Endothelial cell of umbilical vein (primary cell): ENCODE measurements at regions not wholly inside any gene's neighbourhood (a gene's known extent, or its start where the extent isn't known, plus 50 kb on each side); places are given as distances from the start of the nearest gene placed in this dataset.

Experiments used
- BruUV-seq: library from RNA; stranded (reverse); fragments of 400-500 nt; replicated peaks from 2 replicates; lab custom pipeline; 2021; lab: Mats Ljungman, UMichigan
- CTCF ChIA-PET: fragments of 300-600, 350-600 bp; sonication (Branson Sonifier 250); formaldehyde crosslinking; loops from one replicate; lab custom pipeline; 2021; ENCODE audit warnings: antibody characterized with exemption, inconsistent platforms; lab: Charles Lee
- POLR2A ChIA-PET: fragments of 300-600, 350-600 bp; sonication (Branson Sonifier 250); formaldehyde crosslinking; loops from one replicate; lab custom pipeline; 2021; ENCODE audit warnings: antibody characterized with exemption, inconsistent platforms; lab: Charles Lee
- DNase-seq: peaks from one replicate; pipeline ENCODE4 v3.0.0-alpha.2; 2011; ENCODE audit warnings: low read depth, low spot score
- FAIRE-seq: peaks from 2 replicates; lab custom pipeline; 2011; peaks lifted over from hg19 to GRCh38; lab: Jason Lieb, UNC
- H2AFZ ChIP-seq: 2 replicates; pipeline ENCODE4 v1.6.0; 2012; ENCODE audit warnings: low read depth, low read length, control low read depth, inconsistent platforms
- H3K27ac ChIP-seq: 2 replicates; pipeline ENCODE4 v1.5.1; 2011; ENCODE audit warnings: low read depth, mild to moderate bottlenecking, control low read depth, low read length, moderate library complexity; ENCODE audit not compliant: insufficient read depth
- H3K27me3 ChIP-seq, 2 experiments: 2 replicates each; pipeline versions ENCODE4 v1.6.0 to v1.6.1; 2011; ENCODE audit warnings: low read length in 2 of 2, mixed read lengths in 1 of 2; ENCODE audit not compliant: control insufficient read depth in 2 of 2, insufficient read depth in 2 of 2
- H3K36me3 ChIP-seq, 2 experiments: 2 replicates in 1 of 2; 3 replicates in 1 of 2; pipeline ENCODE4 v1.5.1; 2011; ENCODE audit warnings: low read length in 2 of 2, mild to moderate bottlenecking in 1 of 2, moderate library complexity in 1 of 2; ENCODE audit not compliant: control insufficient read depth in 2 of 2, insufficient read depth in 2 of 2; ENCODE audit errors: extremely low read depth in 1 of 2
- H3K4me1 ChIP-seq: 3 replicates; pipeline ENCODE4 v1.5.1; 2011; ENCODE audit warnings: mild to moderate bottlenecking, low read length; ENCODE audit not compliant: control insufficient read depth, insufficient read depth; ENCODE audit errors: extremely low read depth
- H3K4me2 ChIP-seq: 2 replicates; pipeline ENCODE4 v1.6.1; 2011; ENCODE audit warnings: low read length, control low read depth, mixed read lengths; ENCODE audit not compliant: insufficient read depth
- H3K4me3 ChIP-seq, 3 experiments: fragments of 200-600 bp in 1 of 3; sonication (generic), shearing (Covaris generic) in 1 of 3; replicated peaks in 1 of 3; 2 replicates each; pipeline ENCODE4 v1.5.1; 2011 to 2016; ENCODE audit warnings: control low read depth in 3 of 3, low read length in 3 of 3, mild to moderate bottlenecking in 2 of 3, inconsistent platforms in 1 of 3, low read depth in 1 of 3, moderate library complexity in 1 of 3; ENCODE audit not compliant: insufficient read depth in 1 of 3
- H3K79me2 ChIP-seq: 2 replicates; pipeline ENCODE4 v1.6.0; 2012; ENCODE audit warnings: low read length, inconsistent platforms; ENCODE audit not compliant: control insufficient read depth, insufficient read depth
- H3K9ac ChIP-seq: replicated peaks from 2 replicates; pipeline ENCODE3; 2011; ENCODE audit warnings: low read length, control low read depth; ENCODE audit not compliant: insufficient read depth; ENCODE audit errors: extremely low read depth
- H3K9me1 ChIP-seq: replicated peaks from 3 replicates; pipeline ENCODE4 v1.6.0; 2011; ENCODE audit warnings: mild to moderate bottlenecking, low read length; ENCODE audit not compliant: control insufficient read depth, insufficient read depth; ENCODE audit errors: extremely low read depth
- H3K9me3 ChIP-seq: replicated peaks from 2 replicates; pipeline ENCODE4 v1.5.1; 2012; ENCODE audit warnings: low read length, inconsistent platforms; ENCODE audit not compliant: control insufficient read depth, insufficient read depth
- H4K20me1 ChIP-seq: replicated peaks from 2 replicates; pipeline ENCODE3; 2011; ENCODE audit warnings: mild to moderate bottlenecking, low read length; ENCODE audit not compliant: control insufficient read depth, insufficient read depth; ENCODE audit errors: extremely low read depth
- CTCF ChIP-seq, 2 donors: IDR thresholded peaks; 1 replicate in 1 of 2; 2 replicates in 1 of 2; pipeline ENCODE4 v1.5.1; 2011; ENCODE audit warnings: low read length in 2 of 2, mild to moderate bottlenecking in 2 of 2, moderate library complexity in 2 of 2, control low read depth in 1 of 2, inconsistent platforms in 1 of 2, low read depth in 1 of 2; ENCODE audit not compliant: insufficient read depth in 1 of 2; ENCODE audit errors: extremely low read depth in 1 of 2
- EZH2 ChIP-seq: IDR thresholded peaks from 2 replicates; pipeline ENCODE4 v1.6.1; 2012; ENCODE audit warnings: borderline replicate concordance, low read depth, mild to moderate bottlenecking, moderate library complexity, low read length, inconsistent platforms; ENCODE audit not compliant: severe bottlenecking
- FOS ChIP-seq: IDR thresholded peaks from 2 replicates; pipeline ENCODE4 v1.6.1; 2011; ENCODE audit warnings: mild to moderate bottlenecking, low read length, moderate library complexity, borderline replicate concordance; ENCODE audit not compliant: insufficient read depth
- GATA2 ChIP-seq: IDR thresholded peaks from 2 replicates; pipeline ENCODE4 v1.7.0; 2011; ENCODE audit warnings: low read depth, mild to moderate bottlenecking, moderate library complexity, mixed read lengths, low read length; ENCODE audit not compliant: insufficient read length, insufficient read depth
- JUN ChIP-seq: IDR thresholded peaks from 2 replicates; pipeline ENCODE4 v1.6.1; 2011; ENCODE audit warnings: borderline replicate concordance, low read depth; ENCODE audit not compliant: insufficient read length, insufficient read depth
- MAX ChIP-seq: IDR thresholded peaks from 2 replicates; pipeline ENCODE4 v1.6.1; 2011; ENCODE audit not compliant: insufficient read depth, insufficient read length
- MYC ChIP-seq: IDR thresholded peaks from one replicate; pipeline ENCODE4 v1.6.1; 2011; ENCODE audit warnings: mild to moderate bottlenecking, low read depth, low read length
- POLR2A ChIP-seq: IDR thresholded peaks from 2 replicates; pipeline ENCODE4 v1.6.1; 2012; ENCODE audit warnings: low read depth, mild to moderate bottlenecking, control low read depth, low read length
- POLR2AphosphoS5 ChIP-seq: IDR thresholded peaks from 2 replicates; pipeline ENCODE4 v1.6.1; 2012; ENCODE audit warnings: low read depth, mild to moderate bottlenecking, control low read depth, low read length, moderate library complexity; ENCODE audit not compliant: insufficient read depth
- dilution Hi-C: fragments of 300-500 bp; cut with MboI; formaldehyde crosslinking; loops from one replicate; pipeline ENCODE4 v1.15.0; 2019; ENCODE audit warnings: low sequenced_read_pairs; ENCODE audit not compliant: extremely low pct_ligation_motif_present
- intact Hi-C: fragments of 100-400 bp; cut with micrococcal nuclease; formaldehyde crosslinking; loops from one replicate; pipeline ENCODE4 v1.10.0; 2022

- no peak for TF ChIP-seq EZH2
- no peak overlapping the region for H3K9ac ChIP-seq
- H3K9me1 ChIP-seq, result no peaks in the 10 kb centered on the region
- H3K79me2 ChIP-seq, result no peaks in the 10 kb centered on the region
- no peak overlapping the region for H3K27ac ChIP-seq
- no peaks in the 10 kb centered on the region for H3K9me3 ChIP-seq
- no peaks in the 10 kb centered on the region for H4K20me1 ChIP-seq
- BruUV-seq, result no TSS peak
- no peak overlapping the region for H2AFZ ChIP-seq
- DNase-seq, result no peak
- no peak for FAIRE-seq
- POLR2A ChIA-PET, result no interaction called here
- no peak overlapping the region for H3K4me3 ChIP-seq
- dilution Hi-C loops, result no loop called here
- H3K4me2 ChIP-seq, result no peak overlapping the region
- CTCF ChIA-PET, result interaction anchor here (0.5 to 5.1 kb wide), 5 partner anchors 10 to 276 kb away, joined by 3 to 39 read pairs (median 4); no protein-coding TSS in a partner anchor
- no peaks in the 10 kb centered on the region for H3K36me3 ChIP-seq
- peaks cover 80 to 87% of the 10 kb centered on the region in 2 experiments for H3K27me3 ChIP-seq
- peaks cover 5% of the 10 kb centered on the region for H3K4me1 ChIP-seq
- intact Hi-C loops, result loop anchor here (2.0 to 5.0 kb wide), 4 partner anchors 66 to 276 kb away; partner anchors contain the start of genes API5 and HSD17B12
These were observed 104.2 kb upstream of the HSD17B12 start for GRCh38 chr11:43576320-43576802.

- H3K4me2 ChIP-seq, result no peak overlapping the region
- TF ChIP-seq CTCF (IDR thresholded peaks at IDR 0.05; ENCODE audit: extremely low read depth in 1 of 2, insufficient read depth in 1 of 2, low read depth in 1 of 2, low read length in 2 of 2) (peak; percentile 15 to 43), POLR2A (no peak), FOS (no peak), GATA2 (no peak), POLR2AphosphoS5 (no peak), JUN (no peak), MAX (no peak), MYC (no peak)
- H3K27ac ChIP-seq, result no peak overlapping the region
- H3K9ac ChIP-seq, result no peak overlapping the region
- dilution Hi-C loops (no loop called here), intact Hi-C loops (loop anchor here (2.0 to 5.0 kb wide), 4 partner anchors 65 to 276 kb away; partner anchors contain the start of genes API5 and HSD17B12)
- H3K4me1 ChIP-seq, result peaks cover 5% of the 10 kb centered on the region
- H2AFZ ChIP-seq, result no peak overlapping the region
- peak; percentile 40 for DNase-seq
- FAIRE-seq, result no peak
- peaks cover 82 to 89% of the 10 kb centered on the region in 2 experiments for H3K27me3 ChIP-seq
- no peaks in the 10 kb centered on the region for H3K79me2 ChIP-seq
- no peaks in the 10 kb centered on the region for H3K9me1 ChIP-seq
- POLR2A ChIA-PET, result no interaction called here
- CTCF ChIA-PET, result interaction anchor here (0.5 to 5.1 kb wide), 4 partner anchors 11 to 275 kb away, joined by 3 to 39 read pairs (median 4); no protein-coding TSS in a partner anchor
- BruUV-seq, result no TSS peak
- no peaks in the 10 kb centered on the region for H3K36me3 ChIP-seq
- no peaks in the 10 kb centered on the region for H4K20me1 ChIP-seq
- H3K9me3 ChIP-seq, result no peaks in the 10 kb centered on the region
- no peak overlapping the region for H3K4me3 ChIP-seq
These were observed 103.6 kb upstream of the HSD17B12 start for GRCh38 chr11:43576803-43577521.
